BJ (cell line): ENCODE measurements at regions not wholly inside any gene's neighbourhood (a gene's known extent, or its start where the extent isn't known, plus 50 kb on each side); places are given as distances from the start of the nearest gene placed in this dataset.

ENCODE experiments used
- CTCF ChIA-PET: fragments of 350-600 bp; formaldehyde crosslinking; extraction: SDS; loops from one replicate; lab custom pipeline; 2021; ENCODE audit warnings: antibody characterized with exemption, inconsistent platforms; lab: Yijun Ruan, JAX
- POLR2A ChIA-PET: fragments of 300-600 bp; sonication (Branson Sonifier 250); formaldehyde crosslinking; extraction: SDS; loops from one replicate; lab custom pipeline; 2021; ENCODE audit warnings: antibody characterized with exemption; lab: Charles Lee
- DNase-seq: peaks from one replicate; pipeline ENCODE4 v3.0.0-alpha.2; 2011; ENCODE audit warnings: low read depth
- H3K27me3 ChIP-seq: 2 replicates; pipeline ENCODE4 v1.6.0; 2011; ENCODE audit warnings: low read length; ENCODE audit not compliant: control insufficient read depth, insufficient read depth
- H3K36me3 ChIP-seq: 2 replicates; pipeline ENCODE4 v1.5.1; 2011; ENCODE audit warnings: low read length; ENCODE audit not compliant: control insufficient read depth, insufficient read depth
- H3K4me3 ChIP-seq: 2 replicates; pipeline ENCODE4 v1.5.1; 2011; ENCODE audit warnings: low read depth, mild to moderate bottlenecking, control low read depth, low read length
- TF ChIP-seq, protein P1 (sequence below): IDR thresholded peaks from 2 replicates; pipeline ENCODE4 v1.5.1; 2011; ENCODE audit warnings: low read depth, mild to moderate bottlenecking, control low read depth, inconsistent platforms, low read length, moderate library complexity; ENCODE audit not compliant: insufficient read depth

DNA sequence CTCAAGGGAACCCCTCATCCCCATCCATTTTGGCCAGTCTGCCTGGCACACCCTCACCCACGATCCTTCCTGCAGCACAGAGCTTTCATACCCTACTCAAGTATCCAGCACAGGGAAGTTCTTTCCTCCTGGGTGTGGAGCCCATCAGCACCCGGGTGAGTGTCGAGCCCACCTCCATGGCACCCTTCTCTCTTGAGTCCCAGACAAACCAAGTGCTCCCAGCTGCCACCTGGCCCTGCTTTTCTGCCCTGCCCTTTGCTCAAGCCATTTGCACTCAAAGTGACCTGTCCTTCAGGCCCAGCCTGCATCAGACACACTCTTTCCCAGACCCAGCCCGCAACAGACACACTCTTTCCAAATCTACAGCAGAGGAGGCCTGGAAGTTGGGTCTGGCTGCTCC lies 257.2 kb downstream of the DLL1 start:
- CTCF ChIA-PET: no interaction called here
- DNase-seq: no peak
- TF ChIP-seq, protein P1, sequence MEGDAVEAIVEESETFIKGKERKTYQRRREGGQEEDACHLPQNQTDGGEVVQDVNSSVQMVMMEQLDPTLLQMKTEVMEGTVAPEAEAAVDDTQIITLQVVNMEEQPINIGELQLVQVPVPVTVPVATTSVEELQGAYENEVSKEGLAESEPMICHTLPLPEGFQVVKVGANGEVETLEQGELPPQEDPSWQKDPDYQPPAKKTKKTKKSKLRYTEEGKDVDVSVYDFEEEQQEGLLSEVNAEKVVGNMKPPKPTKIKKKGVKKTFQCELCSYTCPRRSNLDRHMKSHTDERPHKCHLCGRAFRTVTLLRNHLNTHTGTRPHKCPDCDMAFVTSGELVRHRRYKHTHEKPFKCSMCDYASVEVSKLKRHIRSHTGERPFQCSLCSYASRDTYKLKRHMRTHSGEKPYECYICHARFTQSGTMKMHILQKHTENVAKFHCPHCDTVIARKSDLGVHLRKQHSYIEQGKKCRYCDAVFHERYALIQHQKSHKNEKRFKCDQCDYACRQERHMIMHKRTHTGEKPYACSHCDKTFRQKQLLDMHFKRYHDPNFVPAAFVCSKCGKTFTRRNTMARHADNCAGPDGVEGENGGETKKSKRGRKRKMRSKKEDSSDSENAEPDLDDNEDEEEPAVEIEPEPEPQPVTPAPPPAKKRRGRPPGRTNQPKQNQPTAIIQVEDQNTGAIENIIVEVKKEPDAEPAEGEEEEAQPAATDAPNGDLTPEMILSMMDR: no peak
- H3K36me3 ChIP-seq: no peaks in the 10 kb centered on the region
- H3K27me3 ChIP-seq: no peaks in the 10 kb centered on the region
- no peak overlapping the region for H3K4me3 ChIP-seq
- POLR2A ChIA-PET: no interaction called here

GRCh38 chr6:170032706-170033309 lies 258.1 kb downstream of the DLL1 start:
- H3K4me3 ChIP-seq: no peak overlapping the region
- TF ChIP-seq, protein P1: no peak
- CTCF ChIA-PET: no interaction called here

GRCh38 chr6:170032197-170032596 lies 258.7 kb downstream of the DLL1 start:
- Histone ChIP-seq H3K36me3 (no peaks in the 10 kb centered on the region), H3K27me3 (no peaks in the 10 kb centered on the region), H3K4me3 (no peak overlapping the region)
- TF ChIP-seq, protein P1: no peak
- DNase-seq: no peak
- ChIA-PET POLR2A (no interaction called here), CTCF (no interaction called here)

More at GRCh38 chr6:170032706-170033309, 258.1 kb downstream of the DLL1 start:
- no peak for DNase-seq
- no peaks in the 10 kb centered on the region for H3K36me3 ChIP-seq
- no peaks in the 10 kb centered on the region for H3K27me3 ChIP-seq
- POLR2A ChIA-PET: no interaction called here

DNA sequence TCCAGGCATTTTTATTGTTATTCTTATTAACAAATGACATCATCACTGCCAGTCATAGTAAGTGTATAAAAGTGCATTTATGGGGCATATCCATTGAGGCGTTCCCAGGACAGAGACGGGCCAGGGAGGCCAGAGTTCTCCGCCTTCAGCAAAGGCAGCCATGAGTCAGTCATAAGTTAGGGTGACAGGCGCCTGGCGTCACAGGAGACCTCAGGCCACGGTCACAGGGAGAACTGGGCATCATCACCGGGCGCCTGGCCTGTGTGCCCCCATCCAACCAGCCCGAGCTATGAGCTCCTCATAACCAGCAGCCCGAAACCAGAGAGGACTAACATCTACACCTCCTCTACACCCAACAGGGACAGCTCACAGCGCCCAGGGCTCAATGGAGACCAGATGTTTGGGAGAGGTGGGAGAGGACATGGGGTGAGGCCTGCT lies 259.2 kb downstream of the DLL1 start:
- H3K4me3 ChIP-seq: no peak overlapping the region
- ChIA-PET CTCF (no interaction called here), POLR2A (no interaction called here)
- H3K27me3 ChIP-seq: no peaks in the 10 kb centered on the region
- DNase-seq: no peak
- TF ChIP-seq, protein P1: no peak
- no peaks in the 10 kb centered on the region for H3K36me3 ChIP-seq

DNA sequence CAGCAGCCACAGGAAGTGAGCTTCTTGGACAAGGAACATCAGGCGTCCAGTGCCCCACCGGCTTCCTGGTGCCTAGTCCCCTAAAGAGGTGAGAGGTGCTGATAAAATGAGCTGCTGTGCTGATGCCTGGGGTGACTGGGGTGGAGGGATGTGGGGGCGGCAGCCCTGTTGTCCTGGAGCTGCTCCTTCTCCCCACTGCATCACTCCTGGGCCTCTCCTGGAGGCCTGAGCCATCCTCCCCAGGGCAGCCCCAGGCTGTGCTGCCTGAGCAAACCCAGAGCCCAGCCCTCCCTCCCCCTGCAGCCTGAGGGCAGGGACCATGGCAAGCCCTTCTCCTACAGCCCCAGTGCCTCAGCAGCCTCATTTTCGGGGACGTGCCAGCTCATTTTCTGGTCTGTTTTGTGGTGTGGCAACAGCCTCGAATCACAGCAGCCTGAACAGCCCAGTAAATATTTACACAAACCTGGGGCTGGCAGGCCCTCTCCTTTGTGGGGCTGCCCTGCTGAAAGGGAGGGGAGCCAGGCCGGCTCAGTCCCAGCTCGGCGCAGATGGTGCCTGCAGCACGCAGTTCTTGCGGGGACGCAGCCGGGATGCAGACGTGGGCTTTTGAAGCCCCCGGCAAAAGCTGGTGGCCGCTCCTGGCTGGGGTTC lies 259.9 kb downstream of the DLL1 start:
- ChIA-PET CTCF (no interaction called here), POLR2A (no interaction called here)
- H3K27me3 ChIP-seq: no peaks in the 10 kb centered on the region
- TF ChIP-seq, protein P1: no peak
- H3K36me3 ChIP-seq: no peaks in the 10 kb centered on the region
- H3K4me3 ChIP-seq: no peak overlapping the region
- DNase-seq: no peak
